IMR-90 (cell line): ENCODE measurements at regions not wholly inside any gene's neighbourhood (a gene's known extent, or its start where the extent isn't known, plus 50 kb on each side); places are given as distances from the start of the nearest gene placed in this dataset.

Source experiments
- ATAC-seq: fragments of 200-7000 bp; cut with Tn5 transposase; 2 replicates; pipeline ENCODE4 v1.9.1; 2020; ENCODE audit warnings: low read depth, mild to moderate bottlenecking, moderate library complexity
- BruUV-seq: library from RNA; stranded (reverse); fragments of 400-500 nt; replicated peaks from 2 replicates; lab custom pipeline; 2021; lab: Mats Ljungman, UMichigan
- CTCF ChIA-PET: fragments of 300-600 bp; formaldehyde crosslinking; extraction: SDS; loops from one replicate; lab custom pipeline; 2021; ENCODE audit warnings: antibody characterized with exemption; lab: Yijun Ruan, JAX
- POLR2A ChIA-PET: fragments of 300-600 bp; sonication (Branson Sonifier 250); formaldehyde crosslinking; loops from one replicate; lab custom pipeline; 2022; ENCODE audit warnings: antibody characterized with exemption; ENCODE audit not compliant: unreplicated experiment; lab: Charles Lee
- DNase-seq: peaks from one replicate; pipeline ENCODE4 v3.0.0; 2013
- H2AFZ ChIP-seq: replicated peaks from 2 replicates; pipeline ENCODE3; 2013; ENCODE audit warnings: low read length, mild to moderate bottlenecking; ENCODE audit not compliant: poor library complexity
- H2AK5ac ChIP-seq: 2 replicates; pipeline ENCODE4 v1.6.1; 2013; ENCODE audit warnings: low read depth, low read length, inconsistent platforms
- H2AK9ac ChIP-seq: replicated peaks from 2 replicates; pipeline ENCODE3; 2013; ENCODE audit warnings: mild to moderate bottlenecking, low read depth, low read length, moderate library complexity; ENCODE audit not compliant: poor library complexity
- H2BK120ac ChIP-seq: 2 replicates; pipeline ENCODE4 v1.6.1; 2013; ENCODE audit warnings: low read depth, low read length, inconsistent platforms
- H2BK15ac ChIP-seq: 3 replicates; pipeline ENCODE4 v1.6.1; 2013; ENCODE audit warnings: low read depth, low read length, inconsistent platforms
- H2BK20ac ChIP-seq: 2 replicates; pipeline ENCODE4 v1.6.1; 2013; ENCODE audit warnings: low read depth, mild to moderate bottlenecking, inconsistent platforms, low read length, moderate library complexity
- H2BK5ac ChIP-seq: 2 replicates; pipeline ENCODE4 v1.6.1; 2013; ENCODE audit warnings: mild to moderate bottlenecking, low read depth, low read length, inconsistent platforms; ENCODE audit not compliant: poor library complexity, severe bottlenecking
- H3K14ac ChIP-seq: replicated peaks from 2 replicates; pipeline ENCODE4 v1.6.1; 2013; ENCODE audit warnings: low read depth, low read length, inconsistent platforms
- H3K18ac ChIP-seq: 2 replicates; pipeline ENCODE4 v1.6.1; 2013; ENCODE audit warnings: low read depth, low read length, control low read depth
- H3K23ac ChIP-seq: 2 replicates; pipeline ENCODE4 v1.6.1; 2013; ENCODE audit warnings: low read depth, low read length, inconsistent platforms
- H3K27ac ChIP-seq: 2 replicates; pipeline ENCODE4 v1.5.1; 2013; ENCODE audit warnings: mild to moderate bottlenecking, control low read depth, low read length; ENCODE audit not compliant: insufficient read depth
- H3K27me3 ChIP-seq: 2 replicates; pipeline ENCODE4 v1.6.1; 2013; ENCODE audit warnings: low read length; ENCODE audit not compliant: control insufficient read depth, insufficient read depth
- H3K36me3 ChIP-seq: 2 replicates; pipeline ENCODE4 v1.6.1; 2013; ENCODE audit warnings: low read length, mixed read lengths; ENCODE audit not compliant: control insufficient read depth, insufficient read depth
- H3K4ac ChIP-seq: 2 replicates; pipeline ENCODE4 v1.6.1; 2013; ENCODE audit warnings: low read depth, low read length, inconsistent platforms
- H3K4me1 ChIP-seq: 2 replicates; pipeline ENCODE4 v1.6.1; 2013; ENCODE audit warnings: low read length, mixed read lengths; ENCODE audit not compliant: control insufficient read depth, insufficient read depth
- H3K4me2 ChIP-seq: 2 replicates; pipeline ENCODE4 v1.6.1; 2013; ENCODE audit warnings: low read depth, mild to moderate bottlenecking, control low read depth, low read length, moderate library complexity
- H3K4me3 ChIP-seq: 2 replicates; pipeline ENCODE4 v1.5.1; 2013; ENCODE audit warnings: low read depth, mild to moderate bottlenecking, control low read depth, low read length, moderate library complexity; ENCODE audit not compliant: insufficient read depth
- H3K56ac ChIP-seq: 2 replicates; pipeline ENCODE4 v1.6.1; 2013; ENCODE audit warnings: low read length, inconsistent platforms; ENCODE audit not compliant: insufficient read depth; ENCODE audit errors: extremely low read depth
- H3K79me1 ChIP-seq, 2 experiments: 2 replicates each; pipeline ENCODE4 v1.6.1; 2013; ENCODE audit warnings: low read length in 2 of 2, inconsistent platforms in 1 of 2, low read depth in 1 of 2
- H3K9ac ChIP-seq: 2 replicates; pipeline ENCODE4 v1.6.1; 2013; ENCODE audit warnings: low read depth, low read length, control low read depth
- H3K9me1 ChIP-seq: 2 replicates; pipeline ENCODE4 v1.6.1; 2013; ENCODE audit warnings: low read length, inconsistent platforms; ENCODE audit not compliant: insufficient read depth
- H3K9me3 ChIP-seq: 2 replicates; pipeline ENCODE4 v1.6.1; 2013; ENCODE audit warnings: low read length; ENCODE audit not compliant: control insufficient read depth, insufficient read depth
- H4K20me1 ChIP-seq: 2 replicates; pipeline ENCODE4 v1.6.1; 2013; ENCODE audit warnings: low read length, inconsistent platforms; ENCODE audit not compliant: insufficient read depth
- H4K5ac ChIP-seq: 2 replicates; pipeline ENCODE4 v1.6.1; 2013; ENCODE audit warnings: mild to moderate bottlenecking, low read depth, low read length, control low read depth
- H4K8ac ChIP-seq, 2 experiments: 2 replicates each; pipeline ENCODE4 v1.6.1; 2013; ENCODE audit warnings: low read depth in 2 of 2, low read length in 2 of 2, control low read depth in 1 of 2, inconsistent platforms in 1 of 2
- H4K91ac ChIP-seq: 2 replicates; pipeline ENCODE4 v1.6.1; 2013; ENCODE audit warnings: low read depth, low read length, inconsistent platforms; ENCODE audit not compliant: insufficient read depth
- BHLHE40 ChIP-seq: fragments of 150-350 bp; IDR thresholded peaks from 2 replicates; pipeline ENCODE4 v1.6.1; 2016; ENCODE audit warnings: mild to moderate bottlenecking, low read depth, low read length
- CEBPB ChIP-seq: IDR thresholded peaks from 2 replicates; pipeline ENCODE4 v1.6.1; 2012; ENCODE audit warnings: low read depth, low read length, improper control_type of control experiment
- CHD1 ChIP-seq: IDR thresholded peaks from 2 replicates; pipeline ENCODE4 v1.6.1; 2012; ENCODE audit warnings: low read depth, low read length, improper control_type of control experiment
- FOS ChIP-seq: fragments of 150-350 bp; IDR thresholded peaks from 2 replicates; pipeline ENCODE4 v1.6.1; 2016; ENCODE audit warnings: low read depth, low read length
- MAFK ChIP-seq: IDR thresholded peaks from 2 replicates; pipeline ENCODE4 v1.6.1; 2012; ENCODE audit warnings: low read depth, low read length, improper control_type of control experiment
- MAZ ChIP-seq: IDR thresholded peaks from 2 replicates; pipeline ENCODE4 v1.6.1; 2012; ENCODE audit warnings: low read depth, mild to moderate bottlenecking, low read length, improper control_type of control experiment, moderate library complexity, borderline replicate concordance
- MXI1 ChIP-seq: IDR thresholded peaks from 2 replicates; pipeline ENCODE4 v1.6.1; 2012; ENCODE audit warnings: low read depth, mild to moderate bottlenecking, low read length, moderate library complexity, borderline replicate concordance
- NFE2L2 ChIP-seq: fragments of 150-350 bp; IDR thresholded peaks from 2 replicates; pipeline ENCODE4 v1.6.1; 2016; ENCODE audit warnings: low read depth, mild to moderate bottlenecking, low read length
- RAD21 ChIP-seq: IDR thresholded peaks from 2 replicates; pipeline ENCODE4 v1.6.1; 2012; ENCODE audit warnings: low read length, improper control_type of control experiment
- RCOR1 ChIP-seq: IDR thresholded peaks from 2 replicates; pipeline ENCODE4 v1.6.1; 2012; ENCODE audit warnings: mild to moderate bottlenecking, low read length, improper control_type of control experiment; ENCODE audit not compliant: insufficient replicate concordance
- RFX5 ChIP-seq: IDR thresholded peaks from 2 replicates; pipeline ENCODE4 v1.8.0; 2012; ENCODE audit warnings: low read depth, mild to moderate bottlenecking, low read length, moderate library complexity
- SMC3 ChIP-seq: fragments of 150-350 bp; IDR thresholded peaks from 2 replicates; pipeline ENCODE4 v1.6.1; 2016; ENCODE audit warnings: low read depth, mild to moderate bottlenecking, antibody characterized with exemption, low read length, moderate library complexity
- WGBS, 2 experiments: methylation state at CpG; one replicate each; pipeline versions ENCODE4 v1.1.5 to v1.1.7; 2013; ENCODE audit warnings: missing lambda C conversion rate in 2 of 2; ENCODE audit not compliant: insufficient read length in 1 of 2; ENCODE audit errors: extremely low coverage in 2 of 2; 5-methylcytosine and 5-hydroxymethylcytosine counted together
- dilution Hi-C: fragments of 300-500 bp; cut with HindIII; formaldehyde crosslinking; loops from one replicate; pipeline ENCODE4 v1.14.3; 2018; ENCODE audit warnings: low sequenced_read_pairs; ENCODE audit not compliant: unreplicated experiment
- in situ Hi-C: fragments of 300-500 bp; cut with MboI; formaldehyde crosslinking; loops from 3 replicates; pipeline ENCODE4 v1.14.3; 2019; ENCODE audit warnings: low sequenced_read_pairs, inconsistent platforms, mixed read lengths
- intact Hi-C: fragments of 100-400 bp; cut with micrococcal nuclease; formaldehyde crosslinking; loops from 2 replicates; pipeline ENCODE4 v1.10.0; 2022
- TF ChIP-seq, protein P1 (sequence below): conservative IDR thresholded peaks from 2 replicates; pipeline ENCODE4 v1.5.1; 2012; ENCODE audit warnings: mild to moderate bottlenecking, low read depth, low read length, improper control_type of control experiment
- TF ChIP-seq, protein P2 (sequence below): fragments of 150-350 bp; IDR thresholded peaks from 2 replicates; pipeline ENCODE4 v1.6.1; 2017; ENCODE audit warnings: mild to moderate bottlenecking, antibody characterized with exemption, low read length, low read depth

DNA sequence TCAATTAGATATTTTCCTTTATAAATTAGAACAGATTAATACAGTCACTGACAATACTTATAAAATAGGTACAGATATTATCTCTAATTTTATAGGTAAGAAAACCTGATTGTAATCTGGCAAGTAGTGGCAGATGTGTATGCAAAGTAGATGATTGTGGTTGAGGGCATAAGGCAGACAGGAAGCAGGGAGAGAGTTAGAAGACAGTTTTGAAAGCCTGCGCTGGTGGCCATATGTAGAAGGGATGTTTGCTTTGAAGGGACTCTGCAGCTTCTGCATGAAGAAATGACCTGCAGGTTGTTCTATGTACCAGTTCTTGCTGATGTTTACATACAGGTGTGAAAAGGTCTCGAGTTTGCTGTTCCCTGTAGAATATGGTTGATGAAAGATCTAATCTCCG, 416.3 kb upstream of the SLIT2 start:
- Histone ChIP-seq H4K8ac (no peak overlapping the region), H4K5ac (no peak overlapping the region), H3K4me3 (no peak overlapping the region), H3K18ac (no peak overlapping the region), H3K9me1 (peaks cover 3% of the 10 kb centered on the region; the same call in 1 of the 2 replicates), H3K56ac (no peak overlapping the region), H3K9me3 (no peaks in the 10 kb centered on the region), H3K79me1 (no peaks in the 10 kb centered on the region), H3K4me2 (no peak overlapping the region), H3K14ac (no peak overlapping the region), H2AFZ (no peak overlapping the region), H2AK5ac (no peak overlapping the region), H4K20me1 (no peaks in the 10 kb centered on the region), H3K36me3 (no peaks in the 10 kb centered on the region), H3K27ac (no peak overlapping the region), H2BK20ac (no peak overlapping the region), H2BK5ac (no peak overlapping the region), H3K27me3 (no peaks in the 10 kb centered on the region), H2AK9ac (no peak overlapping the region), H2BK120ac (no peak overlapping the region), H3K9ac (no peak overlapping the region), H2BK15ac (no peak overlapping the region), H3K23ac (no peak overlapping the region), H3K4ac (no peak overlapping the region), H4K91ac (no peak overlapping the region), H3K4me1 (no peaks in the 10 kb centered on the region; the same call in 1 of the 2 replicates)
- no peak for DNase-seq
- intact Hi-C loops = no loop called here
- TF ChIP-seq BHLHE40 (no peak), CEBPB (no peak), RCOR1 (no peak), MXI1 (no peak), NFE2L2 (no peak), MAZ (no peak), RFX5 (no peak), MAFK (no peak), SMC3 (no peak), FOS (no peak), CHD1 (no peak), RAD21 (no peak)
- TF ChIP-seq, protein P1, sequence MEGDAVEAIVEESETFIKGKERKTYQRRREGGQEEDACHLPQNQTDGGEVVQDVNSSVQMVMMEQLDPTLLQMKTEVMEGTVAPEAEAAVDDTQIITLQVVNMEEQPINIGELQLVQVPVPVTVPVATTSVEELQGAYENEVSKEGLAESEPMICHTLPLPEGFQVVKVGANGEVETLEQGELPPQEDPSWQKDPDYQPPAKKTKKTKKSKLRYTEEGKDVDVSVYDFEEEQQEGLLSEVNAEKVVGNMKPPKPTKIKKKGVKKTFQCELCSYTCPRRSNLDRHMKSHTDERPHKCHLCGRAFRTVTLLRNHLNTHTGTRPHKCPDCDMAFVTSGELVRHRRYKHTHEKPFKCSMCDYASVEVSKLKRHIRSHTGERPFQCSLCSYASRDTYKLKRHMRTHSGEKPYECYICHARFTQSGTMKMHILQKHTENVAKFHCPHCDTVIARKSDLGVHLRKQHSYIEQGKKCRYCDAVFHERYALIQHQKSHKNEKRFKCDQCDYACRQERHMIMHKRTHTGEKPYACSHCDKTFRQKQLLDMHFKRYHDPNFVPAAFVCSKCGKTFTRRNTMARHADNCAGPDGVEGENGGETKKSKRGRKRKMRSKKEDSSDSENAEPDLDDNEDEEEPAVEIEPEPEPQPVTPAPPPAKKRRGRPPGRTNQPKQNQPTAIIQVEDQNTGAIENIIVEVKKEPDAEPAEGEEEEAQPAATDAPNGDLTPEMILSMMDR = no peak
- TF ChIP-seq, protein P2, sequence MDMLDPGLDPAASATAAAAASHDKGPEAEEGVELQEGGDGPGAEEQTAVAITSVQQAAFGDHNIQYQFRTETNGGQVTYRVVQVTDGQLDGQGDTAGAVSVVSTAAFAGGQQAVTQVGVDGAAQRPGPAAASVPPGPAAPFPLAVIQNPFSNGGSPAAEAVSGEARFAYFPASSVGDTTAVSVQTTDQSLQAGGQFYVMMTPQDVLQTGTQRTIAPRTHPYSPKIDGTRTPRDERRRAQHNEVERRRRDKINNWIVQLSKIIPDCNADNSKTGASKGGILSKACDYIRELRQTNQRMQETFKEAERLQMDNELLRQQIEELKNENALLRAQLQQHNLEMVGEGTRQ = no peak
- ChIA-PET POLR2A (no interaction called here), CTCF (no interaction called here)
- ATAC-seq = no peak
- WGBS, 2 experiments = 80% methylated on average over 1 of the region's 3 CpGs; no CpG with 5 or more reads in 1 of the 2 experiments
- dilution Hi-C loops = no loop called here
- in situ Hi-C loops = no loop called here
- no TSS peak for BruUV-seq
